ENCODE measurements at regions not wholly inside any gene's neighbourhood (a gene's known extent, or its start where the extent isn't known, plus 50 kb on each side); places are given as distances from the start of the nearest gene placed in this dataset.
"Not testable (repeated sequence)": the region's sequence is repeated elsewhere in the genome, so short reads cannot be mapped to it uniquely, and the experiment has no call there.

DNA sequence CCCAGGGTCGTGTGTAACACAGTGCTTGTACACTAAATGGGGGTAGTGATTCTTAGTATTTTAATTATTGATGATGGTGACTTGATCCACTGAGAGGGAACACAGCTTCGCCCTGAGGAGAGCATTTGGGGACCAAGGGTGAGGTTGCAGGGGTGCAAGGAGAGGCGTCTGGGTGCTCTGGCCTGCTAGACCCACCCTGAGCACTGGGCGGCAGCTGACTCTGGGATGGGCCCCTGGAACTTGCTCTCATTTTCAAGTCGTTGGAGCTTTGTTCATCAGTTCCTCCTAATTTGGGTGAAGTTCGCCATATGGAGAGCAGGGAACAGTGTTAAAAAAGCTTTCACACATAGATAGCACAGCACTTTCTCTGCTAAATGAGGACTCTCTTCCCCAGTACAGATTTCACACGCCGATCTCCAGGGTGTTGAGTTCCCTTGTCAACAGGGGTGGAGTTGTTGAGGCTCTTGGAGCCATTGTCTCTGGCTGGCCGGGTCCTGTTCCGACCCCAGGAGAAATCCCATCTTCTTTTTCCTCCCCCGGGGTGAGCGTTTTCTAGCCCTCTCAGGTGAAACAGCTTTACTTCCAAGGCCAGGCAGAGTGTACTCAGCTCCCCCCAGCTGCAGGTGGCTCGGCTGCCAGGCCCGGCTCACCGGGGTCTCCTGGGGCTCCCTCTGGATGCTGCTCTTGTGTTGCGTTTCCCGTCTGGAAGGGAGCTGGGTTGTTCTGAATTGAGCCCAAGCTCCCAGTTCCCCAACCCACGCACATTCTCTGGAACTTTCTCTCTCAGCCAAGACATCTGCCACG, 367.4 kb downstream of the RPS6KC1 start:
- DNase-seq: no peak

DNA sequence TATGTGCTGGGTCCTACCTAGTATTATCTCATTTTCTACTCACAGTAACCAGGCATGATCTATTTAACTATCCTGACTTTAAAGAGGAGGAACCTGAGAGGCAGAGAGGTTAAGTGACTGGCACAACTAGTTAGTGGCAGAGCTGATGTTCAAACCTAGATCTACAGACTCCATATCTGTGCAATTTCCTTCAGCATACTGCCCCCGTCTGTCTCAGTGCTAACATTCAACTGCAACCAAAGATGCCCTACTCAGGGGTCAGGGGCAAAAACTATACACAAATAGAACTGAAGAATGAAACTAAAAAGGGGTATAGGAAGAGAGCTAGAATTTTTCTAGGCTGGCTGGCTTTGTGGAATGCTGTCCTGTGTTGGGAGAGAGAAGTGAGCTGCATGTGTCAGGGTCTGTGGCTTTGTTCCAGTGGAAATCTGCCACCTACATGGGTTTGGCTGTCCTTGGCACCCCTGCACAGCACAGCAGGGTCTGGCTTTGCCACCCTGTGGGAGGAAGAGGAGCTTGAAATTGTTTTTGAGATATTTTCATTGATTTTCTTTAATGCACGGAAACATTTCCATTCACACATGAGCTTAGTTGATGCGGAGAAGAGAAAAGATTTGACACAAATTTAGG, 368.5 kb downstream of the RPS6KC1 start:
- DNase-seq: no peak

DNA sequence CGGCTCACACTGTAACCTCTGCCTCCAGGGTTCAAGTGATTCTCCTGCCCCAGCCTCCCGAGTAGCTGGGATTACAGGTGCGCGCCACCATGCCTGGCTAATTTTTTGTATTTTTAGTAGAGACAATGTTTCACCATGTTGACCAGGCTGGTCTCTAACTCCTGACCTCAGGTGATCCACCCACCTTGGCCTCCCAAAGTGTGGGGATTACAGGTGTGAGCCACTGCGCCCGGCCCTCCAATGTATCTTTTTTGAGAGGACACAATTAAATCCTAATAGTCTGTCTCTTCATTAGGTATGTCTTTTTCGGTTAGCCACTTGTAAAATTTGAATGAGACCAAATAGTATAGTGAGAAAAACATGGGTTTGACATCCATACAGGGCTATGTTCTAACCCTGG, 370.1 kb downstream of the RPS6KC1 start:
- DNase-seq: not testable (repeated sequence)

DNA sequence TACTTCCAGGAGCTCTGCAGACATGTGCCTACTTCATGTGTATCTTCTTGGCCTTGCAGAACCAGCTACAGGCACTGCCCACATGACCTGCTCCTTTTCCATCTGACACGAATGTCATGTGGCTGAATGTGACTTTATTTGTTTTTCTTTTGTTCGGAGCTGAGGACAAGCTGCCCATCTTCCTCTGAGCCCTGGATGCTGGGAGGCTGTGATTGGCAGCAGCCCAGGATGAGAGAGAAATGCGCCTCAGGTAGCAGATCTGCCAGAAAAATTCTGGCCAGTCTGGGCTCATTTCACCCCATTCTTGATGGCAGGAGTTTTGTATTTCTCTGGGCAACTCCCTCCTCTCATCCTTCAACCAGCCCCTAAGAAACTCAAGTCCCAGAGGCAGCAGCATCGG, 372.0 kb downstream of the RPS6KC1 start:
- DNase-seq: no peak

DNA sequence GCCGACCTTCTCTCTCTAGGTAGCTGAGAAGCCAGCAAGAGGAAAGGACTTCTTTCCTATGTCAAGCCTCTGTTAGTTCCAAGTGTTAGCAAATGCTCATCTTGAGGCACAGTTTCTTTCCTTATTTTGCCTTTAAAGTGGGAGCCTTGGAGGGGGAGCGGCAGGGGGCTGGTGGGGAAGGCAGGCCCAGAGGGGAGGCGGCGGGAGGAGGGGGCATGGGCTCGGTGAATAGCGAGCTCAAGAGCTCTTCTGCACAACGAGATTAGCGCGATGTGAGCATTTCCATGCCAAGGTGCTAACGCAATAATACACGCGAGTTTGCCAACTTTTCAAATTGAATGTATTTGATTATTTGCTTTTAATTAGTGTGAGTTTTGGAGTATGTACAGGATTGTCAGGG, 372.6 kb downstream of the RPS6KC1 start:
- DNase-seq: no peak

DNA sequence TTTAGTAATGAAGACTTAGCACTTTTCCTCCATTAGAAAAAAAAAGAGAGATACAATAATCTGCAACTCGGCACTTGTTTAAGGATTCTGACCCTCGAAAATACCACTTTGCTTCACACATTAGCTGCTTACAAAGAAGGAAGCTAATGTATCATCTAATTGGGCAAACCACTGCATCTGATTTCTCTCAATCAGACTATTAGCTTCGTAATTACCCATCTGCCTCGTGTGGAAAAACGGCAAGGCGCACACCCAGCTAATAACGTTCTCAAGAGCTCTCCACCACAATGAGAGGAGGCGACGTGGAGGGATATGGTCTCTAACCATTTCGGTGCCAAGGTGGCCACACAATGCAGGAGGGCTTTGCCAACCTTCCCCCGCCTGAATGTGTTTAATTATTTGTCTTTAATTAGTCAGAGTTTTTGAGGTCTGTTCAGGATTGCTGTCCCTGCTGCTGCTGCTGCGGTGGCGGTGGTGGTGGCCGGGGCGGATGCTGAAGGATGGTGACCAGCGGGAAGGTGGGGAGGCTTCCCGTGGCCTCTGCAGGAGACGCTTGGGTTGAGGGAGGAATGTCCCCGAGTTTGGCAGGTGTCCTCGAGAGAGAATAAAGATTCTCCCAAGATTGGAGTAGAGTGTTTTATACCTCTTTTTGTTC, 374.5 kb downstream of the RPS6KC1 start:
- no peak for DNase-seq

DNA sequence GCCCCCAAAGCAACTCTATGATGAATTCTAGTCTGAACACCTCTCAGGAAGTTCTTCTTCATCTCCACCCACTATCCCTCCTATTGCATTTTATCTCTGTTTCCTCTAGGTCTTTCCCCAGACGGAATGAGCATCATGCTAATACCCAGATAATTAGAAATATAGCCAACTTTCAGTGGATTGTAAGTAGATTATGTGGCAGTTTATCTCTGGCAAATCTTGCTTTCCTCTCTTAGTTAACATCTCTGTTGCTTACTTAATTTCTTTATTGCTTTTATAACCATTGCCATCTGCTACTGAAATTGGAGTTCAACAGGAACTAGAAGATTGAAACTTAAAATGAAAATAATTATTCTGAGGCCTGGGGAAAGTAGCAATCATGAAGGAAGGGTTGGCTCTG, 378.6 kb downstream of the RPS6KC1 start:
- DNase-seq: no peak

DNA sequence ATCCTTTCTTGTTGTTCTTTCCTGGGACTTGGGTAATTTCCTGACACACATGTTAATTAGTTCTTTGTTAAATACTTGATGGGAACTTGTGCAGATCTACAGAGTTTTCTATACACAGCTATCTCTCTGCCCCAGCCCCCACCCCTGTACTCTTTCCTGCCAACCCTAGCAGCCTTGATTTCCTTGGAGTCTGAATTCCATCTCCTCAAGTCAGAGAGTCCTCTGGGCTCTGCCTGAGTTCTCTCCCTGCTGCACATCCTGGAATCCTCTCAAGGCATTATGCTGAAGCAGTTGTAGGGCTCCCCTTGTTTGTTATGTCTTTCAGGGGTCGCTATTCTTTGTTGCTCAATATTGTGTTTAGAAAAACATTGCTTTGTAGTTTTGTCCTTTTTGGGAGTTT, 384.7 kb downstream of the RPS6KC1 start:
- no peak for DNase-seq

DNA sequence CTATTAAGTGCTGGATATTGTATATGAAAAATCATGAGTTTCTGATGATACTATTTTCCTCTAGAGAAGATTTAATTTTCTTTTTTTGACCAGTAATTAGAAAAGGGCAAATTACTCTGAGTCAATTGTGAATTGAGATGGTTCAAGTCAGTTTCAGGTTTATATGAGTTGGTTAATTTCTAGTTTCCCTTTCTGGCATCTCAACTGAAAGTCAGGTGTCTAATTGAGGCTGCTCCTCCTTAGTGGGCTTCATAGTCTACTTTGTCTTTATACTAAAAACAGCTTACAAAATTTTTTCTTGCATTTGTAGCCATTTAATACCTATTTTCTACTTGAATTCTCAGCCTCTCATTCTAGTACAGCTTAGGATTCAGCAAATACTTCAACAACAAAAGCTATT, 387.3 kb downstream of the RPS6KC1 start:
- no peak for DNase-seq

DNA sequence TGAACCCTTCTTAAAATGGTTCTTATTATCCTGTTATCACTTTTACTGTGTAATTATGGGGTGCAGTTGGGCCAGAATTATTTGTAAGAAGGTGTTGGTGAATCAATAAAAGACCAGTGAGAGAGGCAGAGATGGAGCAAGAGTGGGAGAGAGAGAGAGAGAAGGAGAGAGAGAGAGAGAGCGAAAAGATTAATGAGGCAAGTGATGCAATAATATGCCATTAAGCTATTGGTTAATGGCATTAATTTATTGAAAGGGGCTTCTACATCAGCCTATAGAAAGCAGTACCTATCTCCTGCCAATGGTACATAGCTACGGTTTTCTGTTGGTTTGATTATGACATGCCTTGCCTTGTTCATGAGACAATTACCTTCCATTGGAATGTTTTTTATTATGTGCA, 388.7 kb downstream of the RPS6KC1 start:
- DNase-seq: no peak

DNA sequence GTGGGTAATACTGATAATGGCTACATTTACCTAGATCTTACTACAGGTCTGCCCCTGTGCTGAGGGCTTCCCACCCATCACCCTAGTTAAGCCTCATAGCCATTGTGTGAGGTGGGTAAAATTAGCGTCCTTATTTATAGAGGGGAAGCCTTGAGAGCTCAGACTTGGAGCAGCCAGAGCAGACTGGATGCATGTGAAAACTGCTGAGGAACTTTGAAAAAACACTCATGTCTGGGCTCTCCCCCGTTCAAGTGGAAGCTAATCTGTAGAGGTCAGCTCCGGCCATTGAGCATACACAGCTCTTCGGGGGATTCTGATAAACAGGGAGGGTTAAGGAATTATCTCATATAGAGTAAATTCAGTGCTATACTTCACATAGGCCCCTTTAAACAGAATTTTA, 389.7 kb downstream of the RPS6KC1 start:
- DNase-seq: no peak

DNA sequence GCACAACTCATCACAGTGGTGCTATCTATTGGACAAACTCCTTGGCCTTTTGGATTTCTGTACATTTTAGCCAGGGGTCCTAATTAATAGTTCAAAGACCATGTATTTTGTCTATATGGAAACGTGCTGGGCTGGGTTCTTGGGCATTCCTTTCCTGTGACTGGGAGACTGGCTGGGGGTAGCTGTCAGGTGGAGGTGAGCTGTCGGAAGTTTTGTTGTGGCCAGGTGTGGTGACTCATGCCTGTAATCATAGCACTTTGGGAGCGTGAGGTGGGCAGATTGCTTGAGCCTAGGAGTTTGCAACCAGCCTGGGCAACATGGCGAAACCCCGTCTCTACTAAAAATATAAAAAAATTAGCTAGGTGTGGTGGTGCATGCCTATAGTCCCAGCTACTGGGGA, 392.4 kb downstream of the RPS6KC1 start:
- DNase-seq: no peak

DNA sequence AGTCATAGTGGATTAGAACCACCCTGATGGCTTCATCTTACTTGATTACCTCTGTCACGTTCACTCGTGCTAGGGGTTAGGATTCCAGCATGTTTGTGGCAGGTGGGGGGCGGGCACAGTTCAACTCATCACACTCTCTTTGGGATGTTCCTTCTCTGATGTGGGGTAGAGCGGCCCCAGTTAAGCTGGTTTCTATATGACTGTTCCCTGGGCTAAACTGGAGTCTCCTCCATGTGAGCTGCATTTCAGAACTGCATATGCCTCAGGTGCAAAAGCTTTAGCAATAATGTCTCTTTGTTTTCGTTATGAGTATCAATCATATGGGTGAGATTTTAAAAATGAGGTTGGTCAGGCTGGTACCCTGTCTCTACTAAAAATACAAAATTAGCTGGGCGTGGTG, 393.2 kb downstream of the RPS6KC1 start:
- no peak for DNase-seq

DNA sequence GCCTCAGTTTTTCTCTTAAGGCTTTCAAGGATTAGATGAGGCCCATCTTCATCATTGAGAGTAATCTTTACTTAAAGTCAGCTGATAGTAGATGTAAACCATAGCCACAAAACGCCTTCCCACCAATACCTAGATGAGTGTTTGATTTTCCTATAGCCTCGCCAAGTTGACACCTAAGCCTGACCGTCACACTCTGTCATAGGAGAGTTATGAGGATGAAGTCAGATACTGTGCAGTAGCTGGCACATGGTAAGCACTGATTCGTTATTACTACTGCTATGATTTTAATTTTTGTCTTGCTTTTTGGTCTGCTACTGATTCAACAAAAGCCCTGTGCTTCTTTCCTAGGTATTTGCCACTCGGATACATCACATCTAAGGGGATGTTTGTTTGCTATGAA, 395.5 kb downstream of the RPS6KC1 start:
- no peak for DNase-seq

DNA sequence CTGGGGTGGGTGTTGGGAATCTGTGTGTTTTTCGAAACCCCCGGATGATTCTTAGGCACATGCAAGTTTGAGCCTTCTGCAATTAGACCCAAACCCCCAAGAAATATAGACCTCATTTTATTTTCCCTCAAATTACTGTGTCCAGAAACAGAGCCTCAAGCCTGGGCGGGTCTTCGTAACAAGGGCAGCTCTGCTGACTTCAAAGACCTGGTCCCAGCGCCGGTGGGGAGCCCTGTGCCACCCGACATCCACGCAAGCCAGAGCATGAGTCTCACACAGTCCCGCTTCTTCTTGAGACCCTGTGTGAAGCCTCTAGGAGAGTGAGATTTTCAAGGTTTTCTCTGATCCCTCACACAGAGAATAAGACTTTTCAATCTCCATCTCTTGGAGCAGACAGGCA, 397.3 kb downstream of the RPS6KC1 start:
- DNase-seq: no peak

DNA sequence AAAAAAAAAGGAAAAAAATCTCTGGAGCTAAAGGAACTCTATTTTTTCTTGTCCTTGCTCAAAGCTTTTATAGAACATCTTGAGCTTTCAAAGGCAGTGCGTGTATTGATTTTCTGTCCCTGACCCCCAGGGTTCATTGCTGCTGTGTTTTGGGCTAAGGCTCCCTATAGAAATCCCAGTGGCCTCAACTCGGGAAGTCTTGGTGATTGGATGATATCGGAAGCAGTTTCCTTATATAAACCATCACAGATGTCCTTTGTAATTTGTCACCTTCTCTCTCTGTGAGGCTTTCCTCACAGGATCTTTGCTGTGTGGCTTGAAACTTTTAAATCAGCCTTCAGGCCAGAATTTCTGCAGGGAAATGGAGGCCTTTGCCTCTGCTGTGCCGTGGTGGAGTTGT, 397.7 kb downstream of the RPS6KC1 start:
- no peak for DNase-seq

DNA sequence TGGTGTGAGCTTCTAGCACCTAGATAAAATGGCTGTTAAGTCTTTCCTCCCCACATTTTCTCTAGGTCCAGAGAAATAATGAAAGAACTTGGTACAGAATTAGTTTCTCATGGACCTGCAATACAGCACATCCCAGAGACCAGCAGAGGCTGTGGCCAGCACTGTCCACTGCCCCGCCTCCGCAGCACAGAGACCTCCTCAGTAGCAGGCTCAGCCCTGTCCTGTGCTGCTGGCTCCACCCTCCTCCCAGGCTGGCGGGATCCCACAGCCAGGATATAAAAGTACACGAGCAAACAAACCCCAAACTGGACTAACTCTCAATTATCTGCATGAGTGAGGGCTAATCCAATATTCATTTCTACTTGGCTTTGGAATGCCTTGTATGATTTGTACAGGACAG, 401.5 kb downstream of the RPS6KC1 start:
- no peak for DNase-seq

DNA sequence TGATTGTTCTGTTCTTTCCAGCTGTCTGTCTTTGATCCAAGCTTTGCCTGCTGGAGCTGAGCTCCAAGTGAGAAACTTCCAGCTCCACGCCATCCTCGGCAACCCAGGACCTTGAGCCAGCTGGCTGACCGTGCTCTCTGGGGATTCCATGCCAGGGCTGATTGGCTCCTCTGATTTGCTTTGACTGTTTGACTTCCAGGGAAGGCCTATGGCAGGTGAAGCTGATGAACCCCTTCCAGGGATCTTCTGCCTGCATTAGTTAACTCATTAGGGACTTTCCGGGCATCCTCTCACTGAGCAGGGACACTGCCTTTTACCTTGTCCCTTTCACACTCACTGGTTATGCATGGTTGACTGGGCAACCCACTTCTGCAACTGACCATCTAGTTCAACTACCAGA, 406.1 kb downstream of the RPS6KC1 start:
- DNase-seq: no peak

DNA sequence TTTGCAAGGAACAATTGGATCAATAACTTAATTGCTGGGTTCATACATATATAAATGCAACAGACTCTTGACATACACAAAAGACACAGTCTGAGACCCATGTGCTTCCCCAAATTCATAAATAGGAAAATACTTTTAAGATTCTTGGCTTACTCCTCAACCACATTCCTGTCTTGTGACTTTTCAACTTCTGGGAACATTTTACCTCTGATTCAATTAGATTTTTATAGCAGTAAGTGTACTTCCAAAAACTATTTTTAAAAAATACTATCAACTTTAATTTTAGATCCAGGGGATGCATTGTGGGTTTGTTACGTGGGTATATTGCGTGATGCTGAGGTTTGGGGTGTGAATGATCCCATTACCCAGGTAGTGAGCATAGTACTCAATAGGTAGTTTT, 406.7 kb downstream of the RPS6KC1 start:
- DNase-seq: no peak

DNA sequence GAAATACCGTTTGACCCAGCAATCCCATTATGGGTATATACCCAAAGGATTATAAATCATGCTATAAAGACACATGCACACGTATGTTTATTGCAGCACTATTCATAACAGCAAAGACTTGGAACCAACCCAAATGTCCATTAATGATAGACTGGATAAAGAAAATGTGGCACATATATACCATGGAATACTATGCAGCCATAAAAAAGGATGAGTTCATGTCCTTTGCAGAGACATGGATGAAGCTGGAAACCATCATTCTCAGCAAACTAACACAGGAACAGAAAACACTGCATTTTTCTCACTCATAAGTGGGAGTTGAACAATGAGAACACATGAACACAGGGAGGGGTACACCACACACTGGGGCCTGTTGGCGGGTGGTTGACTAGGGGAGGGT, 411.3 kb downstream of the RPS6KC1 start:
- DNase-seq: not testable (repeated sequence)

DNA sequence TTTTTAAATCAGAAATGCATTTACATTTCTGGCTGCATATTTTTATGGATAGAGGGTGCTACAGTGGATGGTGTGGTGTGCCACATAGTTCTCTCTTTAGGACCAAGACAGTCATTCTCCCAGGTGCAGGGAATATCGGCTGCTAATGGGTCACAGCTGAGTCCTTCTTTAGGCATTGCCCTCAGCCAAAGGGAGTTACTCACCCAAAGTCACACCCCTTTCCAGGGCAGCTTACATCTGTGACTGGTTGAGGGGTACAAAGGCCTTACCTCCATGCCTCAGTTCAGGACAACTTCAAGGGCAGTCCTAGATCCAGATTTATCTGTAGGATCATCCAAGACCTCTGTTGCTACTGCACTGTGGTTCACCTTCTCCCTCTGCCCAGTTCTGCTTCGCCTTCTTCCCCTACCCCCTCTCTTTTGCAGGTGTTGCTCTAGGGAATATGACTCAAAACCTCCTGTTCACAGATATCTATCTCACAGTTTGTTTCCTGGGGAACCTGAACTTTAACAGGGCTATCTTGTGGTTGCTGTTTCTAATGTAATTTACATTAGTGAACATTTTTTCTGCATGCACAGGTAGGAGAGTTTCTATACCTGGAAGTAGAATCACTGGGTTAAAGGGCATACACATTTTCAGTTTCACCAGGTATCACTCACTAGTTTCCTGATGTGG, 413.9 kb downstream of the RPS6KC1 start:
- no peak for DNase-seq

DNA sequence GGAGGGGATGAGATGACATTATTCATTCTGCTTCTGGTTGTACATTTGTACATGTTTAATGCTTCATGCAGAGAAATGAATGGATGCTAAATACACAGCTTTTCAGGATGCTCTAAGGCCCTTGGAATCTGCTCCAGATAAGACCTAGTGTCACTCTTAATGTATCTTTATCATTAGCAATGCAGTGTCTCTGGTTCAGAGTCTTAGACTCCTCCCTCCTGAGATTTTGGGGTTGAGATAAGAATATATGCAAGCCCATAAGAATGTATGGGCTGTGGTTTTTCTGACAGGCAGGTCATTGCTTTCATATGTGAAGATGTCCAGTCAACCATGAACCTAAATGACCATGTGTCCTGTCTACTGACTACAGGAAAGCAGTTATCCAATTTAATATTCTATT, 415.5 kb downstream of the RPS6KC1 start:
- no peak for DNase-seq

DNA sequence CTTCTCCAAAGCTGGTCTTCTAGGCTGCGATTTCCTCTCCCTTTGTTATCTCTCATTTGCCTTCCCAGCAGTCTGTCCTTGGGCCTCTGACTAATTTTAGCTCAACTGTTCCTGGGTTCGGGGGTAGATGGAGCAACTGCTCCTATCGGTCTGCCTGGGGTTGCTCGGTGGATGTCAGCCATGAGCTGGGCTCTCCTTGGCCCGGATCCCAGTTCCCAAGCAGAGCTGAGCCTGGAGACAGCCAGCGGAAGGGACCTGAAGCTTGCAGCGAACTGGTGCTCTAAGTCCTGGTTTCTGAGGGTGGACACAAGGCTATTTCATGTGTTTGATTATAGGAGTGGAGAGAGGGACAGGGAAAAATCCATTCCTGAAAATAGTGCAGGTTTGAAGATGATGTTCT, 423.0 kb downstream of the RPS6KC1 start:
- DNase-seq: no peak

DNA sequence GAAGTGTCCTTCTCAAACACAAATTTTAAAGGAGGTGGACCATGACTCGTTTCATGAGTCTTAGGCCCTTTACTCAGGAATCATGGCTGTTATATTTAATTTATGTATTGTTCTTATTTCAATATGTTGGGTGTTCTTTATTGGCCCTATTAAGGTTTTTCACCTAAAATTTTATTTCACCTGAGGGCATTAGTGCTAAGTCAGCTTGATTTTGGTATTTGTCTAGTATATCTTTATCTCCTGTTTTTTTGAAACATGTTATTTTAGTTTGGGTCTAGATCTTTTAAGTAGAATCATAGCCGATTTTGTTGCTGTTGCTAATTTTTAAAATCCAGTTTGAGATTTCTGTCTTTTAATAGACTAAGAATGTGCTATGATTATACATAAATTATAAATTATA, 430.4 kb downstream of the RPS6KC1 start:
- no peak for DNase-seq
